Right renal cortex interstitium (tissue), 3 donors: ENCODE measurements at regions not wholly inside any gene's neighbourhood (a gene's known extent, or its start where the extent isn't known, plus 50 kb on each side); places are given as distances from the start of the nearest gene placed in this dataset.

Experiments used
- DNase-seq, 3 donors: peaks; one replicate each; pipeline ENCODE4 v3.0.0-alpha.2; 2013; ENCODE audit warnings: low read depth in 3 of 3, low spot score in 2 of 3

DNA sequence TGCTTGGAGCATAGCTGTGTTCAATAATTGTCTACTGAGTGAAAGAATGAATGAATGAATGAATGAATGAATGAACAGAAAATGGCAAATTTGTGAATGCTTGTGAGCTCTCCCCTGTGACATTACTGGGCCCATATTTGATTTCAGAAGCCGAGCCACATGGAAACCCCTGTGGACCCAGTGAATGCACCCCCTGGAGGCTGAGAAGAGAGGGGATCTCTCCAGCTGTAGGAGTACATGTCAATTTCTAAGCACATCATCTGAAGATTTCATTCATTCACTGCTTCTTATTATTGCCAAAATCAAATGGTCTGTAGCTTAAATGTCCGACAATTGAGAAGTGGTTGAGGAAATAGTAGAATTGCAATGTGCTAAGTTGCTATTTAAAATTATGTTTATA is 58.3 kb upstream of the DOCK1 start:
- no peak for DNase-seq

DNA sequence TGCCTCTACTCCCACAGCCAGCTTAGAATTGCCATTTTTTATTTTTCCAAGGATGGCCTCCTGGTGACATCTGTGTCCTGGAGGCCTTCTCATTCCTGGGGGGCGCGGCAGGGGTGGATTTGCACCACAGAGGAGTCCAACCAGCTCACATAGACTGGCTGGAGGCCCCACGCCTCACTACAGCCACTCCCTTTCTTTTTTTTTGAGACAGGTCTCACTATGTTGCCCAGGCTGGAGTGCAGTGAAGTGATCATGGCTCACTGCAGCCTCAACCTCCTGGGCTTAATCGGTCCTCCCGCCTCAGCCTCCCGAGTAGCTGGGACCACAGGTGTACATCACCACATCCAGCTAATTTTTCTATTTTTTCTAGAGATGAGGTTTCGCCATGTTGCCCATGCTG is 57.6 kb upstream of the DOCK1 start:
- no peak for DNase-seq

DNA sequence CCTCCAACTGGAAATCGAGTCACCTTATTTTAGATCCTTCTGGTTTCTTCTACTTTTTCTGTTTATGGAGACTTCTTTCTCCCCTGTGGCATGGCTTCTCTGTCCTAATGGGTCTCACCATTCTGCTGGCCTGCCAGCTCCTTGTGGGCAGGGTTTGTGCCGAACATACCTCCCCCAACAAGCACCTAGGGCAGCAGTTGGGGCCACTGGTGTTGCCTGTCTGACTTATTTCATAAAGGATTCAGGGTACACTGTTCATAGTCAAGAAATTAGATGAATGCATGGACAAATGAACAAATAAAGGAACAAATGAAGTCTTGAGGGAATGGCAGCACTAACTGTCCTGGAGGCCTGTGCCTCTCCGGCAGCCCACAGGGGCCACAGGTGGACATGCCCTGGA is 55.6 kb upstream of the DOCK1 start:
- DNase-seq, result no peak

DNA sequence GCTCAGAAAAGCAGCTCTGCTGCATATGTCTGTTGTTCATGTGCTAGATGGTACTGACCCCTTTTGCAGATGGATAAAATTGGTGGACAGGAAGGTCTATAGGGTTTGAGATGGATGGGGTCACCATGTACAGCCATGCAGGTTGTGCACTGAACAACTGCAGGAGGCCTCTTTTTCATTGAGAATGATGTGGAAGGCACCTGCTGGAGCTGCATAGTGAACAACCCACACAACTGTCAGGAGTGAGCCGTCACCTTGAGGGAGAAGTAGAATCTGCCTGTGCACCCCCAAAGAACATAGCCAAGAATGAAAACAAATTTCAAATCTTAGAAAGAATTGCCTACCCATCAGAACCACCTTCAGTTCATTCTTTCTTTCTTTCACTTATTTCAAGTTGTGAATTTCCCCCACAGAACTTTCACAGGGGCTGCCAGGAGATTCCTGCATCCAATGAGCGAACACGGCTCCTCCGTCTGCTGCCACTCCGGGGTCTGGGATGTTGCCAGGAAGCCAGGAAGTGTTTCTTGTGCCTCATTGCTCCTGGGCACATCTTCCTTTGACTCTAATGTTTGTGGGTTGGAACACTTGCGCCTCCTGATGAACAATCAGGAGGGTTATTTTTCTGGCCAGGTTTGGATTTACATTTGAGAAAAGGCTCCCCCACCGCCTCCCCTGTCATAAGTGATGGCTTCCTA is 53.7 kb upstream of the DOCK1 start:
- no peak for DNase-seq

DNA sequence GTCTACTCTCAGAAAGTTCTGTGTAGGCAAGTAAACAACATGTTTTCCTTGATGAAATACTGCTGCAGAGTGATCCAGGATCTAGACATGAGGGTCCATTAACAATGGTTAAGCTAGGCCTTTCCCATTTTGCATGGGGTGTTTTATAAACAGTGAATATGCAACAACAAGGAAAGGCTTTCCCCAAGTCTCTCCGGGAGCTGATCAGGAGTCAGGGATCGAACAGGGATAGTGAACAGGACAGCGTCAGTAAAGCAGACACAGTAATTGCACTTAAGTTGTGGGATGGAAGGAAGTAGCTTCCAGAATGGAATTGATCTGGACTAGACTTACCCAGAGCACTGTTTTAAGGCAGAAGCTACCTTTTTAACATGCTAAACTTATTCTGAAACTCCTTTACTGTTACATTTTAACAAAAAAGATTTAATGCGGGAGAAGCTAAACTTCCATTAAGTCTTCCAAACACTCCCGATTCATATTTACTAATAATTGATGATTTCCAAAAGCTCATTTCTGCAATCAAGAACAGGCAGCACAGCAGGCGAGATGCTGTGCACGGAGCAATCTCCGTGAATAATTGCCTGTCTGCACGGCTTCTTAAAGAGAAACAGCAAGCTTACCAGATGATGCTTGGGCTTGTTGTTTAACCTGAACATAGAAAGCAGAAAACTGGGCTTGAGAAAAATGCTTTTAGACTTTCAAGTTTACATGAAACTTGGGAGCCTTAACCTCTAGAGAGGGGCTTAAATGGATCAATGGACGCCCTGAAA is 50.3 kb upstream of the DOCK1 start:
- DNase-seq, result no peak
